GM20000 (cell line): ENCODE measurements at regions not wholly inside any gene's neighbourhood (a gene's known extent, or its start where the extent isn't known, plus 50 kb on each side); places are given as distances from the start of the nearest gene placed in this dataset.

Experiments
- DNase-seq: peaks from one replicate; pipeline ENCODE4 v3.0.0; 2012; ENCODE audit warnings: low spot score
- CTCF ChIP-seq: IDR thresholded peaks from 2 replicates; pipeline ENCODE4 v1.5.1; 2012; ENCODE audit warnings: mild to moderate bottlenecking, control low read depth; ENCODE audit errors: extremely low read depth, missing control alignments

- no peak for DNase-seq
- no peak for TF ChIP-seq CTCF
Observed at GRCh38 chr3:189398656-189399055, 226.9 kb downstream of the TPRG1 start.

GRCh38 chr3:189401196-189401595, 229.4 kb downstream of the TPRG1 start:
- no peak for DNase-seq
- no peak for TF ChIP-seq CTCF

GRCh38 chr3:189403194-189403593, 228.0 kb upstream of the TP63 start:
- no peak for TF ChIP-seq CTCF
- DNase-seq, result no peak

GRCh38 chr3:189404024-189404423, 227.2 kb upstream of the TP63 start:
- DNase-seq, result no peak
- no peak for TF ChIP-seq CTCF

GRCh38 chr3:189404797-189405484, 226.2 kb upstream of the TP63 start:
- TF ChIP-seq CTCF, result no peak
- DNase-seq, result peak; percentile 18

GRCh38 chr3:189406148-189406547, 225.0 kb upstream of the TP63 start:
- no peak for TF ChIP-seq CTCF
- DNase-seq, result no peak

- DNase-seq, result no peak
- TF ChIP-seq CTCF, result no peak
Observed at GRCh38 chr3:189410522-189410921, 220.7 kb upstream of the TP63 start.
